OCI-LY1 (cell line): ENCODE measurements at regions not wholly inside any gene's neighbourhood (a gene's known extent, or its start where the extent isn't known, plus 50 kb on each side); places are given as distances from the start of the nearest gene placed in this dataset.
"Not testable (repeated sequence)": the region's sequence is repeated elsewhere in the genome, so short reads cannot be mapped to it uniquely, and the experiment has no call there.

ENCODE experiments used
- H2AFZ ChIP-seq: fragments of 200-600 bp; sonication (generic), shearing (Covaris generic); 2 replicates; pipeline ENCODE4 v1.6.0; 2014; ENCODE audit warnings: antibody characterized with exemption, mild to moderate bottlenecking, low read length
- H3F3A ChIP-seq: fragments of 200-600 bp; sonication (generic), shearing (Covaris generic); 2 replicates; pipeline ENCODE4 v1.6.0; 2014; ENCODE audit warnings: mild to moderate bottlenecking, antibody characterized with exemption, low read length, moderate library complexity; ENCODE audit not compliant: insufficient read depth
- H3K27ac ChIP-seq: fragments of 200-600 bp; sonication (generic); 2 replicates; pipeline ENCODE4 v1.5.1; 2014; ENCODE audit warnings: low read length, mixed run types, mild to moderate bottlenecking, low read depth; ENCODE audit not compliant: poor library complexity, severe bottlenecking
- H3K27me3 ChIP-seq: fragments of 200-600 bp; sonication (generic); 2 replicates; pipeline ENCODE4 v1.6.0; 2014; ENCODE audit warnings: antibody characterized with exemption, mild to moderate bottlenecking, low read length, moderate library complexity; ENCODE audit not compliant: insufficient read depth
- H3K36me3 ChIP-seq: fragments of 200-600 bp; sonication (generic); 2 replicates; pipeline ENCODE4 v1.6.1; 2014; ENCODE audit warnings: mild to moderate bottlenecking, antibody characterized with exemption, low read length, moderate library complexity, mixed read lengths; ENCODE audit not compliant: insufficient read depth
- H3K4me1 ChIP-seq: fragments of 200-600 bp; sonication (generic); 2 replicates; pipeline ENCODE4 v1.5.1; 2014; ENCODE audit warnings: mild to moderate bottlenecking, low read length, moderate library complexity; ENCODE audit not compliant: insufficient read depth, severe bottlenecking
- H3K4me2 ChIP-seq: fragments of 200-600 bp; sonication (generic), shearing (Covaris generic); 2 replicates; pipeline ENCODE4 v1.6.1; 2014; ENCODE audit warnings: low read length
- H3K4me3 ChIP-seq: fragments of 200-600 bp; sonication (generic); 2 replicates; pipeline ENCODE4 v1.5.1; 2014; ENCODE audit warnings: low read length, low read depth, mild to moderate bottlenecking, mixed read lengths; ENCODE audit not compliant: poor library complexity, severe bottlenecking
- H3K79me2 ChIP-seq: fragments of 200-600 bp; shearing (Covaris generic); 2 replicates; pipeline ENCODE4 v1.6.1; 2016; ENCODE audit warnings: mixed run types, low read length, mixed read lengths; ENCODE audit not compliant: insufficient read depth
- H3K9ac ChIP-seq: fragments of 200-600 bp; sonication (generic), shearing (Covaris generic); 2 replicates; pipeline ENCODE4 v1.6.1; 2014; ENCODE audit warnings: mild to moderate bottlenecking, low read length, mixed read lengths
- H3K9me2 ChIP-seq: fragments of 200-600 bp; sonication (generic), shearing (Covaris generic); 2 replicates; pipeline ENCODE4 v1.6.1; 2014; ENCODE audit warnings: low read depth, mild to moderate bottlenecking, low read length, mixed read lengths
- H3K9me3 ChIP-seq: fragments of 200-600 bp; shearing (Covaris generic); 2 replicates; pipeline ENCODE4 v1.6.1; 2014; ENCODE audit warnings: low read length, mixed read lengths
- H4K20me1 ChIP-seq: fragments of 200-600 bp; sonication (generic), shearing (Covaris generic); 2 replicates; pipeline ENCODE4 v1.6.0; 2016; ENCODE audit warnings: mild to moderate bottlenecking, low read length; ENCODE audit not compliant: insufficient read depth
- EZH2 ChIP-seq: fragments of 200-600 bp; sonication (generic), shearing (Covaris generic); IDR thresholded peaks from 2 replicates; pipeline ENCODE4 v1.8.0; 2017; ENCODE audit warnings: borderline replicate concordance, mixed run types, mild to moderate bottlenecking, antibody characterized with exemption, low read length, moderate library complexity, mixed read lengths
- TF ChIP-seq, protein P1 (sequence below): fragments of 200-600 bp; sonication (generic), shearing (Covaris generic); IDR thresholded peaks from 2 replicates; pipeline ENCODE4 v1.5.1; 2017; ENCODE audit warnings: mild to moderate bottlenecking, antibody characterized with exemption, low read length, moderate library complexity, mixed read lengths

DNA sequence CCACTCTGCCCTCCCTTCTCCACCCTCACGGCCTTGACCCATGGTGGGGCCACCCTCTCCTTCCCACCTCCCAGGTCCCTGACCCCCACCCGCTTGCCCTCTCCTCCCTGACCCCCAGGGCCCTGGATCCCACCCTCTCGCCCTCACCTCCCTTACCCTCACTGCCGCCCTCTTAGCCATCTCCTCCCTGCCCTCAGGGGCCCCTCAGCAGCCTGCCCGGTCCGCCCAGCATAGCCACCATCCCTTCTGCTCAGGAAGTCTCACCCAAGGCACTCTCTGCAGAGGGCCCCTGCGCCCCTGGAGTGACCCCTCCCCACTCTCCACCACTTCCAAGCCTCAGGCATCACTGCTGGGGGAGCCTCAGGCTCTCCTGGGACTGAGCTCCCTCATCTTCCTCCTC, 66.3 kb downstream of the MRPL36 start:
- no peak overlapping the region for H3K4me3 ChIP-seq
- no peaks in the 10 kb centered on the region for H3K4me1 ChIP-seq
- H3F3A ChIP-seq, result no peaks in the 10 kb centered on the region
- no peaks in the 10 kb centered on the region for H3K9me3 ChIP-seq
- H4K20me1 ChIP-seq, result no peaks in the 10 kb centered on the region
- no peak overlapping the region for H3K27ac ChIP-seq
- no peak for TF ChIP-seq EZH2
- TF ChIP-seq, protein P1, sequence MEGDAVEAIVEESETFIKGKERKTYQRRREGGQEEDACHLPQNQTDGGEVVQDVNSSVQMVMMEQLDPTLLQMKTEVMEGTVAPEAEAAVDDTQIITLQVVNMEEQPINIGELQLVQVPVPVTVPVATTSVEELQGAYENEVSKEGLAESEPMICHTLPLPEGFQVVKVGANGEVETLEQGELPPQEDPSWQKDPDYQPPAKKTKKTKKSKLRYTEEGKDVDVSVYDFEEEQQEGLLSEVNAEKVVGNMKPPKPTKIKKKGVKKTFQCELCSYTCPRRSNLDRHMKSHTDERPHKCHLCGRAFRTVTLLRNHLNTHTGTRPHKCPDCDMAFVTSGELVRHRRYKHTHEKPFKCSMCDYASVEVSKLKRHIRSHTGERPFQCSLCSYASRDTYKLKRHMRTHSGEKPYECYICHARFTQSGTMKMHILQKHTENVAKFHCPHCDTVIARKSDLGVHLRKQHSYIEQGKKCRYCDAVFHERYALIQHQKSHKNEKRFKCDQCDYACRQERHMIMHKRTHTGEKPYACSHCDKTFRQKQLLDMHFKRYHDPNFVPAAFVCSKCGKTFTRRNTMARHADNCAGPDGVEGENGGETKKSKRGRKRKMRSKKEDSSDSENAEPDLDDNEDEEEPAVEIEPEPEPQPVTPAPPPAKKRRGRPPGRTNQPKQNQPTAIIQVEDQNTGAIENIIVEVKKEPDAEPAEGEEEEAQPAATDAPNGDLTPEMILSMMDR, result no peak
- H3K79me2 ChIP-seq, result no peaks in the 10 kb centered on the region
- H3K27me3 ChIP-seq, result peaks cover 6% of the 10 kb centered on the region; the same call in 1 of the 2 replicates
- H3K9me2 ChIP-seq, result no peaks in the 10 kb centered on the region
- no peak overlapping the region for H2AFZ ChIP-seq
- H3K9ac ChIP-seq, result no peak overlapping the region
- no peak overlapping the region for H3K4me2 ChIP-seq
- H3K36me3 ChIP-seq, result no peaks in the 10 kb centered on the region

DNA sequence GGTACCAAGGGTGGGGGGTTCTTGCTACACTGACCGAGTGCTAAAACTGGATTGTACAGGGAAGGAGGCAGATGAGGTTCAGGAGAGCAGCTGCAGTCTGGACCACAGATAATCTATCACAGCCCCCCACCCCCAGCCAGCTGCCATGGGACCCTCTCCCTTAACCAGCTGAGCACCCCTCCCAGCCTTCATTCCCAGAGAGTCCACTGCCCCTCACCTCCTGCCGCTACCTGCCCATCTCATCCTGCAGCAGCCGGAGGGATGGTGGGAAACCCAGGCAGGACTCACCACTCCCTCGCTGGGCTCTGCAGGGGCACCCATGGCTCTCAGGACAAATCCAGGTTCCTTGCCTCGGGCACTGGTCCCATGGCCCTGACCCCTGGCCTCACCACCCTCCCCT, 66.7 kb downstream of the MRPL36 start:
- no peaks in the 10 kb centered on the region for H3K36me3 ChIP-seq
- TF ChIP-seq EZH2, result no peak
- TF ChIP-seq, protein P1, result no peak
- no peak overlapping the region for H3K27ac ChIP-seq
- H3K4me2 ChIP-seq, result no peak overlapping the region
- no peaks in the 10 kb centered on the region for H3K9me3 ChIP-seq
- H3K4me3 ChIP-seq, result no peak overlapping the region
- no peak overlapping the region for H2AFZ ChIP-seq
- H4K20me1 ChIP-seq, result no peaks in the 10 kb centered on the region
- peaks cover 6% of the 10 kb centered on the region; the same call in 1 of the 2 replicates for H3K27me3 ChIP-seq
- no peaks in the 10 kb centered on the region for H3K79me2 ChIP-seq
- H3F3A ChIP-seq, result no peaks in the 10 kb centered on the region
- no peaks in the 10 kb centered on the region for H3K4me1 ChIP-seq
- no peaks in the 10 kb centered on the region for H3K9me2 ChIP-seq
- H3K9ac ChIP-seq, result no peak overlapping the region

DNA sequence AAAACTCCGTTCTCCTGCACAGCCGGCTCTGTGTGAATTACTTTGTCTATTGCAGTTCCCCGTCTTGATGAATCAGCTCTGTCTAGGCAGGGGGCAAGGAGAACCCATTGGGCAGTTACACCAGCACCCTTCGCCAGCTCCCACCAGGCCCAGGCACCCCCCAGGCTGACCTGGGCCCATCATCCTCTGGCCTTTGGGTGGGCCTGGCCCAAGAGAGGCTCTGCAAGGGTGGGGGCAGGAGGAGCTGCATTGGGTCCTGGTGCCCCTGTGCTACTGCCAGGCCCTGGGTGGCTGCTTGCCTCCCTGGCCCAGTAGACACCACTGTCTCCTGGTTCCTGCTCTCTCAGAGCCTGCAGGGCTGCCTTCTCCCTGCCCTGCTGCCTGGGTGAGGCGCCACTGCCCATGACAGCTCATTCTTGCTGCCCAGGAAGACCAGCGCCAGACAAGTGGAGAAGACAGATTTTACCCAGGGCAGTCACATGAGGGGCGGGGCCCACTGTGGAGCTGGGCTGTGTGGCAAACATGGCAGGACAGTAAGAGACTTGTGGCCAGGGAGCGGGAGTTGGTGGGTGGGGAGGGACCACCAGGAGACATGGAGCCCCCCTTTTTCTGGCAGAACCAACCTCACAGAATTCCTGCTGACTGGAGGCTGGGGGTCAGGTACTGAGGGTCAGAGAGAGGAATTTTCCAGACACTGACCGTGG, 67.2 kb downstream of the MRPL36 start:
- no peaks in the 10 kb centered on the region for H3K36me3 ChIP-seq
- H3K9ac ChIP-seq, result no peak overlapping the region
- H2AFZ ChIP-seq, result no peak overlapping the region
- no peak overlapping the region for H3K4me3 ChIP-seq
- no peaks in the 10 kb centered on the region for H3K79me2 ChIP-seq
- no peak for TF ChIP-seq EZH2
- TF ChIP-seq, protein P1, result no peak
- no peaks in the 10 kb centered on the region for H4K20me1 ChIP-seq
- no peaks in the 10 kb centered on the region for H3K4me1 ChIP-seq
- no peaks in the 10 kb centered on the region for H3F3A ChIP-seq
- H3K4me2 ChIP-seq, result no peak overlapping the region
- peaks cover 6% of the 10 kb centered on the region; the same call in 1 of the 2 replicates for H3K27me3 ChIP-seq
- no peaks in the 10 kb centered on the region for H3K9me2 ChIP-seq
- no peaks in the 10 kb centered on the region for H3K9me3 ChIP-seq
- no peak overlapping the region for H3K27ac ChIP-seq

DNA sequence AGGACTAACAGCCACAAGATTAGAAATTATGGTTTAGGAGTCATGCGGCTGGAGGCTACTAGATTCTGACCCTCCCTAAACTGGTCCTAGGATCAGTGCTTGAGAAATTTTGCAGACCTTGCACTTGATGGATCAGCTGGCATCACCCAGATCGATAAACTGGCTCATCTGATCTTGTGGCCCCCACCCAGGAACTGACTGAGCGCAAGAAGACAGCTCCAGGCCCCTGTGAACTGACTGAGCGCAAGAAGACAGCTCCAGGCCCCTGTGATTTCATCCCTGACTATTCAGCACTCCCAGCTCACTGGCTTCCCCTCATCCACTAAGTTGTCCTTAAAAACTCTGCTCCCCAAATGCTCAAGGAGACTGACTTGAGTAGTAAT, 67.8 kb downstream of the MRPL36 start:
- H4K20me1 ChIP-seq, H3K27ac ChIP-seq, H2AFZ ChIP-seq, H3K9ac ChIP-seq, H3K4me1 ChIP-seq, H3K9me3 ChIP-seq, H3K79me2 ChIP-seq, H3F3A ChIP-seq, H3K4me3 ChIP-seq, H3K27me3 ChIP-seq, H3K36me3 ChIP-seq, H3K4me2 ChIP-seq, H3K9me2 ChIP-seq: not testable (repeated sequence)
